H1 (cell line): ENCODE measurements at regions not wholly inside any gene's neighbourhood (a gene's known extent, or its start where the extent isn't known, plus 50 kb on each side); places are given as distances from the start of the nearest gene placed in this dataset.

Experiments used
- CBX8 ChIP-seq: fragments of 300-800, 300-1000 bp; sonication (generic); IDR thresholded peaks from 2 replicates; pipeline ENCODE4 v1.7.1; 2016; ENCODE audit warnings: low read depth, low read length, borderline replicate concordance
- CHD7 ChIP-seq: fragments of 300-600 bp; sonication (generic); IDR thresholded peaks from 2 replicates; pipeline ENCODE4 v1.7.1; 2012; ENCODE audit warnings: low read length, moderate library complexity, mild to moderate bottlenecking, inconsistent platforms; ENCODE audit not compliant: insufficient replicate concordance
- HDAC6 ChIP-seq: IDR thresholded peaks from one replicate; pipeline ENCODE4 v1.7.1; 2012; ENCODE audit warnings: low read depth, mild to moderate bottlenecking, inconsistent platforms, low read length, moderate library complexity
- POLR2A ChIP-seq, 2 experiments: IDR thresholded peaks; 1 replicate in 1 of 2; 2 replicates in 1 of 2; pipeline ENCODE4 v1.6.1; 2011; ENCODE audit warnings: low read depth in 2 of 2, low read length in 2 of 2, mild to moderate bottlenecking in 2 of 2; ENCODE audit errors: control extremely low read depth in 1 of 2
- TAF7 ChIP-seq: optimal IDR thresholded peaks from 2 replicates; pipeline ENCODE3; 2011; ENCODE audit warnings: low read depth, mild to moderate bottlenecking, inconsistent platforms, low read length, moderate library complexity, borderline replicate concordance

DNA sequence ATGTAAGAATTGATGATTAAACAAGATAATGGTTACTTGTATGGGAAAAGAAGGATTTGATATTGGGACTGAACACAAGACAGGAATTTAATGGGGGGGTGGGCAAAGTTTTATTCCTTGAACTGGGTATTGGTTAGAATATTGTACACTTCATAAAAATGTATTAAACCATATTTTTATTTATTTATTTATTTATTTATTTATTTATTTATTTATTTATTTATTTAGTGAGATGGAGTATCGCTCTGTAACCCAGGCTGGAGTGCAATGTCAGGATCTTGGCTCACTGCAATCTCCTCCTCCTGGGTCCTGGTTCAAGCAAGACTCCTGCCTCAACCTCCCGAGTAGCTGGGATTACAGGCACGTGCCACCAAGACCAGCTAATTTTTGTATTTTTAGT is 287.1 kb upstream of the SLITRK5 start (continued):
- TF ChIP-seq CBX8 (no peak), TAF7 (no peak), HDAC6 (no peak), POLR2A (IDR thresholded peaks at IDR 0.05; ENCODE audit: control extremely low read depth in 1 of 2, low read depth in 2 of 2, low read length in 2 of 2) (no peak), CHD7 (no peak)
- TF ChIP-seq, all 59 proteins: peak for 0
